ENCODE measurements at regions not wholly inside any gene's neighbourhood (a gene's known extent, or its start where the extent isn't known, plus 50 kb on each side); places are given as distances from the start of the nearest gene placed in this dataset.

GRCh38 chr10:131759347-131759746 is 141.5 kb upstream of the PPP2R2D start:
- TF ChIP-seq CTCF (IDR thresholded peaks at IDR 0.05) = no peak
- no peak for TF ChIP-seq POLR2A (IDR thresholded peaks at IDR 0.05)
- no peak for TF ChIP-seq EP300 (IDR thresholded peaks at IDR 0.05)
